ENCODE measurements at regions not wholly inside any gene's neighbourhood (a gene's known extent, or its start where the extent isn't known, plus 50 kb on each side); places are given as distances from the start of the nearest gene placed in this dataset.

GRCh38 chr15:69725957-69726356 lies 273.3 kb downstream of the RPLP1 start:
- TF ChIP-seq, protein P1, sequence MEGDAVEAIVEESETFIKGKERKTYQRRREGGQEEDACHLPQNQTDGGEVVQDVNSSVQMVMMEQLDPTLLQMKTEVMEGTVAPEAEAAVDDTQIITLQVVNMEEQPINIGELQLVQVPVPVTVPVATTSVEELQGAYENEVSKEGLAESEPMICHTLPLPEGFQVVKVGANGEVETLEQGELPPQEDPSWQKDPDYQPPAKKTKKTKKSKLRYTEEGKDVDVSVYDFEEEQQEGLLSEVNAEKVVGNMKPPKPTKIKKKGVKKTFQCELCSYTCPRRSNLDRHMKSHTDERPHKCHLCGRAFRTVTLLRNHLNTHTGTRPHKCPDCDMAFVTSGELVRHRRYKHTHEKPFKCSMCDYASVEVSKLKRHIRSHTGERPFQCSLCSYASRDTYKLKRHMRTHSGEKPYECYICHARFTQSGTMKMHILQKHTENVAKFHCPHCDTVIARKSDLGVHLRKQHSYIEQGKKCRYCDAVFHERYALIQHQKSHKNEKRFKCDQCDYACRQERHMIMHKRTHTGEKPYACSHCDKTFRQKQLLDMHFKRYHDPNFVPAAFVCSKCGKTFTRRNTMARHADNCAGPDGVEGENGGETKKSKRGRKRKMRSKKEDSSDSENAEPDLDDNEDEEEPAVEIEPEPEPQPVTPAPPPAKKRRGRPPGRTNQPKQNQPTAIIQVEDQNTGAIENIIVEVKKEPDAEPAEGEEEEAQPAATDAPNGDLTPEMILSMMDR (IDR thresholded peaks at IDR 0.05), result no peak
- TF ChIP-seq POLR2A (IDR thresholded peaks at IDR 0.05) (no peak), EP300 (IDR thresholded peaks at IDR 0.05) (no peak)
